ENCODE measurements at regions not wholly inside any gene's neighbourhood (a gene's known extent, or its start where the extent isn't known, plus 50 kb on each side); places are given as distances from the start of the nearest gene placed in this dataset.

DNA sequence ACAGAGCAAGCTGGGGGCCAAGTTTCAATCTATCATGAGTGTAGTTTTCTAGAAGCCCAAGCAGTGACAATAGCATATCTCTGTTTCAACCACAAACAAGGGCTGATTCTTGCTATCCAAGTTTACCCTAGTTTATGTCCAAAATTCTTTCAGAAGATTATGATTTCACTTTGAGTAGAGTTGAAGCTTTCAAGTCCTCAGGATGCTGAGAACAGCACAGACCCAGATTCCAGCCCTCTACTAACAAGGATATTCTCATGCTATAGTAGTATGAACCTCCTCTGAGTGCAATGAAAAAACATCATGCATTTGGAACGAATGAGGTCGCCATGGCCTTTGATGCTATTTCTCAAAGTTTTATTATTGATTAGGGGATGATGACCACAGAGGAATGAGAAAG, 344.1 kb upstream of the NPVF start:
- DNase-seq (no peak), ATAC-seq (no peak)
- H3K4me2 ChIP-seq (ENCODE audit: low read length) = no peak overlapping the region
- no peaks in the 10 kb centered on the region for H3K36me3 ChIP-seq (ENCODE audit: low read depth, low read length)
- H3K9ac ChIP-seq (ENCODE audit: low read length) = no peak overlapping the region
- no peaks in the 10 kb centered on the region for H3K9me2 ChIP-seq (replicated peaks; ENCODE audit: low read length)
- intact Hi-C loops (cut with micrococcal nuclease) = no loop called here
- no TSS peak for BruUV-seq (replicated peaks)
- H3K27me3 ChIP-seq (ENCODE audit: low read length) = peaks cover 18% of the 10 kb centered on the region
- no peaks in the 10 kb centered on the region for H3K9me3 ChIP-seq (ENCODE audit: low read length)
- no peaks in the 10 kb centered on the region for H3F3A ChIP-seq (ENCODE audit: low read length, unreplicated experiment)
- CTCF ChIA-PET = no interaction called here
- no peaks in the 10 kb centered on the region for H3K79me2 ChIP-seq (ENCODE audit: low read length)
- TF ChIP-seq EZH2phosphoT487 (IDR thresholded peaks at IDR 0.05; ENCODE audit: borderline replicate concordance, low read length) = no peak
- no peak for TF ChIP-seq EZH2 (IDR thresholded peaks at IDR 0.05; ENCODE audit: low read length, unreplicated experiment)
- no peak for TF ChIP-seq CTCF (conservative IDR thresholded peaks at IDR 0.05; ENCODE audit: low read depth, low read length)
- H3K27ac ChIP-seq (ENCODE audit: low read length) = no peak overlapping the region
- H4K20me1 ChIP-seq (ENCODE audit: low read length) = no peaks in the 10 kb centered on the region
- no peak overlapping the region for H3K4me3 ChIP-seq (ENCODE audit: low read length)
- no peaks in the 10 kb centered on the region for H3K4me1 ChIP-seq (ENCODE audit: insufficient read depth, low read length)
- no peak overlapping the region for H2AFZ ChIP-seq (ENCODE audit: low read length)
- POLR2A ChIA-PET (ENCODE audit: unreplicated experiment) = no interaction called here

DNA sequence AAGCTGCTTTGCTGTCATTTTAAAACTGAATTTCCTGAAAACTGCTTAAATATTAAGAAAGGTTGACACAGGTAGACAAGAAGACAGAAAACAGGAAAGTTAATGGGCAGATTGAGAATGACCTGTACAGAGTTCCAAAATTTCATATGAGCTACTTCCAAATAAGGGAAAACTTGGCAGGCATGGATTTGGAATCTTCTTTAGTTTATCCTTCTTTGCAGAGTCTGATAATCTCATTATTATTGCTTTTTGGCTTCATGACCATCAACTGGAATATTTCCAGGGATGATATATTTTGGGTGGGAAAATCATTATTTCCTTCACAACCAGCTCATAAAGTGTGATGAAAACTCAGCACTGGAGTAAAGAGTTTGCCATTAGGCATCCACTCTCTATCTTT, 346.5 kb upstream of the NPVF start:
- ATAC-seq = no peak
- POLR2A ChIA-PET (ENCODE audit: unreplicated experiment) = no interaction called here

DNA sequence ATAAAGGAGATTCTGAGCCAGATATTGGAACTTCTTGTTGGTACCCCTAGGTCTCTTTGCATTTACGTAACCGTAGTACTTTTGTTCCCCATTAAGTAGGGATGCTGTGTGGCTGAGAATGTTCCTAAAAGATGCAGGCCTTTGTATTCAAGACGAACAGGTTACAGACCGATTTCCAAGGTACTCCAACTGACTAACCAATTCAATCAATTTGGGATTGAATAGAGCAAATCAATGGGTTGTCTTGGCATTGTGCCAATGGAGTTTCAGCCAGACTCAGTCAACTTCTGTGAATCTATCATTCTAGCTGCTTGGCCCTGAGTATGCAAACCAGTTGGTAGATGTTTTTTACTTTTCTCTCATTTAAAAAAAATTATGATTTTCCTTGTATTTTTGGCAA, 347.3 kb upstream of the NPVF start:
- no peak for TF ChIP-seq EZH2 (IDR thresholded peaks at IDR 0.05; ENCODE audit: low read length, unreplicated experiment)
- no peak for TF ChIP-seq EZH2phosphoT487 (IDR thresholded peaks at IDR 0.05; ENCODE audit: borderline replicate concordance, low read length)
- TF ChIP-seq CTCF (conservative IDR thresholded peaks at IDR 0.05; ENCODE audit: low read depth, low read length) = no peak
- intact Hi-C loops (cut with micrococcal nuclease) = no loop called here
- Histone ChIP-seq H4K20me1 (ENCODE audit: low read length) (no peaks in the 10 kb centered on the region), H3K9me3 (ENCODE audit: low read length) (no peaks in the 10 kb centered on the region), H3K36me3 (ENCODE audit: low read depth, low read length) (no peaks in the 10 kb centered on the region), H3K27me3 (ENCODE audit: low read length) (peaks cover 18% of the 10 kb centered on the region), H3K4me3 (ENCODE audit: low read length) (no peak overlapping the region), H3F3A (ENCODE audit: low read length, unreplicated experiment) (no peaks in the 10 kb centered on the region), H3K27ac (ENCODE audit: low read length) (no peak overlapping the region), H2AFZ (ENCODE audit: low read length) (no peak overlapping the region), H3K4me1 (ENCODE audit: insufficient read depth, low read length) (no peaks in the 10 kb centered on the region), H3K79me2 (ENCODE audit: low read length) (no peaks in the 10 kb centered on the region), H3K4me2 (ENCODE audit: low read length) (no peak overlapping the region), H3K9me2 (replicated peaks; ENCODE audit: low read length) (no peaks in the 10 kb centered on the region), H3K9ac (ENCODE audit: low read length) (no peak overlapping the region)
- BruUV-seq (replicated peaks) = no TSS peak
- CTCF ChIA-PET = no interaction called here
- POLR2A ChIA-PET (ENCODE audit: unreplicated experiment) = no interaction called here
- ATAC-seq (no peak), DNase-seq (no peak)

More for the DNA sequence above, 346.5 kb upstream of the NPVF start:
- no TSS peak for BruUV-seq (replicated peaks)
- DNase-seq = no peak
- Histone ChIP-seq H3K27me3 (ENCODE audit: low read length) (peaks cover 18% of the 10 kb centered on the region), H3K4me3 (ENCODE audit: low read length) (no peak overlapping the region), H3K27ac (ENCODE audit: low read length) (no peak overlapping the region), H3K4me2 (ENCODE audit: low read length) (no peak overlapping the region), H3K4me1 (ENCODE audit: insufficient read depth, low read length) (no peaks in the 10 kb centered on the region), H3K9me2 (replicated peaks; ENCODE audit: low read length) (no peaks in the 10 kb centered on the region), H3K36me3 (ENCODE audit: low read depth, low read length) (no peaks in the 10 kb centered on the region), H4K20me1 (ENCODE audit: low read length) (no peaks in the 10 kb centered on the region), H3K79me2 (ENCODE audit: low read length) (no peaks in the 10 kb centered on the region), H3K9ac (ENCODE audit: low read length) (no peak overlapping the region), H3F3A (ENCODE audit: low read length, unreplicated experiment) (no peaks in the 10 kb centered on the region), H2AFZ (ENCODE audit: low read length) (no peak overlapping the region), H3K9me3 (ENCODE audit: low read length) (no peaks in the 10 kb centered on the region)
- CTCF ChIA-PET = no interaction called here
- intact Hi-C loops (cut with micrococcal nuclease) = no loop called here
- TF ChIP-seq EZH2phosphoT487 (IDR thresholded peaks at IDR 0.05; ENCODE audit: borderline replicate concordance, low read length) (no peak), CTCF (conservative IDR thresholded peaks at IDR 0.05; ENCODE audit: low read depth, low read length) (no peak), EZH2 (IDR thresholded peaks at IDR 0.05; ENCODE audit: low read length, unreplicated experiment) (no peak)

Data from PC-3 (cell line).